GM11168 (cell line): ENCODE measurements at regions not wholly inside any gene's neighbourhood (a gene's known extent, or its start where the extent isn't known, plus 50 kb on each side); places are given as distances from the start of the nearest gene placed in this dataset.

Experiments
- in situ Hi-C: fragments of 300-500 bp; cut with MboI; formaldehyde crosslinking; loops from one replicate; pipeline ENCODE4 v1.12.0; 2022; ENCODE audit warnings: low sequenced_read_pairs; ENCODE audit not compliant: unreplicated experiment

DNA sequence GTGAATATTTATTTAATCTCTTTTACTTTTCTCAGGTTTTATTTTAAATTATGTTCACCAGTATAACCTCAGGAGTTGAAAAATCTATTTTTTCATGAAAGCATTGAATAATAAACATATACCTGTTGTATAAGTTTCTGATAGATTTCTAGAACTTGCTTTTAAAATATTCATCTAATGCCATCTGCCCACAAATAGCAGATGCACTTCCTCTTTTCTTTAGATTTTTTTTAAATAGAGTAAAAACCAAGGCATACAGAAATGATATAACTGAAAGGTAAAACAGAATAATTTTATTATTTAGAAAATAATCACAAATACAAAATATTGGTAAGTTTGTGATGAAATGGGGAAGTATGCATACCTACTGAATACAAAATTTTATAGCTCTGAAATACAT lies 130.7 kb upstream of the PRMT6 start:
- in situ Hi-C loops, result no loop called here

- in situ Hi-C loops, result no loop called here
These were observed 129.5 kb upstream of the PRMT6 start for GRCh38 chr1:106926803-106927582.

DNA sequence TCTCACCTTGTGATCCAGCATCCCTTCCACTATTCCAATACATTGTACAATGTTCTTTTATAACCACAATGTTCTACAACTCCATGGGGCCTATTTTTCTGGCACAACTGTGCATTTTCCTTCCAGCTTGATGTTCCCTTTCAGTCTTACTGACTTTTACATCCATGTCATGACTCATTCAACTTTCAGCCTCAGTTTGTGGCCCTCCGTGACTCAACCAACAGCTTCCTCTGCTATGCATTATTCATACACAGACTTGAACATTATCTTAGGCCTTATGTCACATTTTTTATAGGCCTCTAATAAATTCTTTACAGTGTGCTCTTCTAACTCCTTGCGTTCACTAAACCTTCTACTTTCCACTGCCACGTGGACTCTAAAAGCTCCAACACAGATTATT lies 119.4 kb upstream of the PRMT6 start:
- in situ Hi-C loops, result no loop called here

- in situ Hi-C loops, result no loop called here
These were observed 111.8 kb upstream of the PRMT6 start for GRCh38 chr1:106944721-106945120.

DNA sequence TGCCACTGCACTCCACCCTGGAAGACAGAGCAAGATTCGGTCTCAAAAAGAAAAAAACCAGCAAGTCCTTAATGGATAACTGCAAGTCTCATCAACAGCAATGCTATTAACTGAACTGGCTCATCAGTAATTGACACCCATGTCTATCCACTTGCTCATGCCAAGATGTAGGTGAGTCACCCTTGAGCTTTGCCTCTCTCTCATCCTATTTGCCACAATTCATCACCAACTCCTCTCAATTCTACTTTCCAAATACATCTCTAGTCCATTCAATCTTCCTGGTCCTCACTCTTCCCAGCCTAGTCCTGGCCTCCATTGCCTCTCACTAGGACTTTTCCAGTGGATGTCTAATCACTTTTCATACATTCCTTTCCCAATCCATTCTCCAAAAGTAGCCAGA lies 103.7 kb upstream of the PRMT6 start:
- in situ Hi-C loops, result no loop called here

GRCh38 chr1:106954661-106955229 lies 101.7 kb upstream of the PRMT6 start:
- in situ Hi-C loops, result no loop called here

- in situ Hi-C loops, result no loop called here
These were observed 99.8 kb upstream of the PRMT6 start for GRCh38 chr1:106956721-106957120.

DNA sequence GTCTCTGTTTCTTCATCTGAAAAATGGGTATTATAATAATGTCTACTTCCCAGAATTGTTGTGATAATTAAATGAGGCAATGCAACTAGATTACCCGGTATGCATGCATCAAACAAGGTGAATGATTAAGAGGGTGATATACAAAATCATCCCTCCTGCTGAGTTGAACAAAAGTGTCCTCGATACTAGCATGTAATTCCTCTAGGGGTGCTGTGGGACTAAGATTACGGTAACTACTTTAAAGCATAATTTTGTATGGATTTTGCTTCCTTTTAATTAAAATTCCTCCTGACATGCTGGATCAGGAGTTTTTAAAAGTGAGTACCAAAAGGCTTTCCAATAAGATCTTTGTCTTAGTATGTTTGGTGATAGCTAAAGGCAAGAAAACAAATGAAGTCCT lies 98.7 kb upstream of the PRMT6 start:
- in situ Hi-C loops, result no loop called here

GRCh38 chr1:106960412-106960811 lies 96.1 kb upstream of the PRMT6 start:
- in situ Hi-C loops, result no loop called here

DNA sequence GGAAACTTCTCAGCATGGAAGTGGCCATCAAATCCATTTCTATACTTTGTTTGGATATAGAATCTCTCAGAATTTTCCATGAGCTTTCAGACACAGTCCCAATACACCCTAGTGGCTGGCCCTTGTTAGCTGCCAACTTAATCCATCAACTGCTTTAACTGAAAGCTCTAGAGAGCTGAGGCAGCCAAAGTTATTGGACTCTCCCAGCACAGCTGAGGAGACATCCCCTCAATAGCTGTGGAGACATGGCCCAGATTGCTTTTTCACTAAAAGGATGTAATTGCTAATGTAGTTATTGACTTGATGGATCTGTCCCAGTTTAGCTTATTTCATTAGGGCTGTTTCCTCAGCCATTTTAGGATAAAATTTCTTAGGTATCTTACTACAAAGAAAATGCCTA lies 94.8 kb upstream of the PRMT6 start:
- in situ Hi-C loops, result no loop called here

DNA sequence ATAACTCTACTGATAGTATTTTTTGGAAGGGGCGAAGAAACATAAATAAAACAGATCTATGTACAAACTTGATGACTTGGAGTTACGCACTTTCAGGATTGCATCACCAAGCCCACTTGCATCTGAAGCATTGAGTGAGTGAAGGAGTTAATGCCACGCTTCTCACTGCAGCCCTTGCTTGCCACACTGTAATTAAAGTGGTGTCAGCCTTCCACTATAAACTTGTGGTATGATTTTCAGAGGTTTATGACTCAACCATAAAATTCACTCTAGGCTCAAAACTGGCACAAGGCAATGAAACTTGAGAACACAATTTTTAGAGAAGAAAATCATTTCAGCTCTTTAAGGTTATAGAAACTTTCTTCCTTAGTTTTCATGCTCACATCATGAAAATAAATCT lies 93.9 kb upstream of the PRMT6 start:
- in situ Hi-C loops, result no loop called here

DNA sequence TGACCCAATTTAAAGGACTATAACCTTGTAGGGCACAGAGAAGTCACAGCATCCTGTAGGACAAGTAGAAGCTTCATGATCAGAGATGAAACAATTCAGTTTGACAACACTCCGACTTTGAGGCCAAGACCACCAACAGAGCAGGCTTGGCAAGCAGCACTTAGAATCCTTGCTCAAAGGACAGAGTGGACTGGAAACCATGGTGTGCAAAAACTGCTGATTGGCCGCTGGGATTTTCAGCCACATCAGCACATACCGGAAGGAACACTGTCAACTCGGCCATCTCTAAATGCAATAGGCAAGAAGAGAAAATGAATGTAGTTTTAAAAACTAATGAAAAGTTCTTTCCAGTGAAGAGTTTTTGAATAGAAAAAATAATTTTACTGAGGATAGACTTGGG lies 92.0 kb upstream of the PRMT6 start:
- in situ Hi-C loops, result no loop called here

DNA sequence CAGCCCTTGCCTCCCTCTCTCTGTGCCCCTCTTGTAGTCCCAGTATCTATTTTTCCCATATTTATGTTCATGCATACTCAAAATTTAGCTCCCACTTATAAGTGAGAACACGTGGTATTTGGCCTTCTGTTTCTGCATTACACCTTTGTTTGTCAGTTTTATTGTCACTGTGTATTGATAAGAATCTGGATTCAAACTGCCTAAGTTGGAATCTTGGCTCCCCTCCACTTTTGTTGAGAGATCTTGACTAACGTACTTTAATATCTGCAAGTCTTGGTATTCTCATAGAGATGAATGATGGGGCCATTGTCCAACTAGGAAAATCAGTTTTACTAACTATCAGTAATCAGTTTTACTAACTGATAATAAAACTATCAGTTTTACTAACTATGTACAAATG lies 87.8 kb upstream of the PRMT6 start:
- in situ Hi-C loops, result no loop called here

GRCh38 chr1:106969731-106970130 lies 86.7 kb upstream of the PRMT6 start:
- in situ Hi-C loops, result no loop called here

DNA sequence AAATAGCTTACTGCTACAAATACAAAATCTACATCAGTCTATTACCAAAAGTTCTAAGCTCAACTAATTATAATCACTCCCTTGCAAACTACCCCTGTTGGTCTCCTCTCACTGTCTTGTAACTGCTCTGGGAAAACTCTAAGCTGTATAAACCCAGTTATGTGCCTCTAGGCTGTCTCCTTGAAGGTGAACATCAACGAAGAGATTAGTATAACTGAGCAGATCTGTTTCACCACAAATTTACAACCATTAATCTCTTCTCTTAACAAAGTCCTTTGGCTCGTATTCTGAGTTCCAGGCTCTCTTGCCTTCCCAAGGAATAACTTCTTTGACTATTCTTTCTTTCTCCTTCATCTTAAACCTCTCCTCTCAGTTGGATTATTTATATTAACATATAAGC lies 84.4 kb upstream of the PRMT6 start:
- in situ Hi-C loops, result no loop called here

DNA sequence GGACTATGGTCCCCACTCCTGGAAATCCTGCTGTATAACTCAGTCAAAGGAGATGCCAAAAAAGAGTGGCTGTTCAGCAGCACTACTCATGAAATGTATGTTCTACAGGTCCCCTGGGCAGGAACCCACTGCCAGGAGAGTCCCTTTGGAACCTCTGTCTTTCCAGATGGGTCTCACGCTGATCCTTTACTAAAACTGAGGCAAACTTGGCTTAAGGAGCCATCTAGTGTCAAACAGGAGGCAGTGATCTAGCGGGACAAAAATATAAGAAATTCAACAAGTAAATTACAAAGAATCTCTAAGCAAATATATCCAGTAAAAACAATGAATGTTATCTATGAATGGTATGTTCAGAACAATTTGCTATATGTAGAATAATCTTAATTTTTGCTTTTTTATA lies 80.5 kb upstream of the PRMT6 start:
- in situ Hi-C loops, result no loop called here

DNA sequence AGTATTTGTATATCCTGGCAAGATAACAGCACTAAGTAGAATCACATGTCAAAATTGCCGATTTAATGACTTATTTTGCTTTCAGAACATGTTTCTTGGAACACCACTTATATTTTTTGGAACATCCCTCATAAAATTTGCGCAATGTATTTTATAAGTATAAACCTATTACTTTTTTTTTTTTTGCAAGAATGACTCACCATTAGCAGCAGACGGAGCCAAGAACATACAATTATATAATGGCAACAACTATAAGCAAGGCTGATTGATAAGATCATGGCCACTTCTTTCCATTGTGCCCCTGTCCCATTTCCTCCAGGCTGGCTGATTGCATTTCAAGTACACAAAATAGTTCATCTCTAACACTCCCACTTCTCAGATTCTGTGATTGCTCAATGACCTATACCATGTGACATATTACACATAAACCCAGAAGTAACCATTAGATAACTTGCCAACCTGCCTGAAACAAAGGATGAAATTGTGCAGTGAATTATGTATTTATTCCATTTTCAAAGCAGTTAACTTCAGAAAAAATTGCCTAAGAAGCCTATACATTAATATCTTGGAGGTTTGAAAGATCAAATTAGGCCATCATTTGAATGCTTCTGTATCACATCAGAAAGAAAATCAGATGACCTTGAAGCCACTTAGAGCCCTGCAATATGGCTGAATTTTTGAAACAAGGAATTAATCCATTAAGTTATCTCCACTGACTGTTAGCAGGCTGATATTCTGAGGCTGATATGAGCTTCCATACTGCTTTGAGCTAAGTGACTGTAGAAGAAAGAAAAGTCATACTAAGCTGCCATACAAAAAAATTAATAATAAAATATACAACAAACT lies 77.8 kb upstream of the PRMT6 start:
- in situ Hi-C loops, result no loop called here

GRCh38 chr1:106979371-106979770 lies 77.1 kb upstream of the PRMT6 start:
- in situ Hi-C loops, result no loop called here

- in situ Hi-C loops, result no loop called here
These were observed 76.4 kb upstream of the PRMT6 start for GRCh38 chr1:106980121-106980520.

DNA sequence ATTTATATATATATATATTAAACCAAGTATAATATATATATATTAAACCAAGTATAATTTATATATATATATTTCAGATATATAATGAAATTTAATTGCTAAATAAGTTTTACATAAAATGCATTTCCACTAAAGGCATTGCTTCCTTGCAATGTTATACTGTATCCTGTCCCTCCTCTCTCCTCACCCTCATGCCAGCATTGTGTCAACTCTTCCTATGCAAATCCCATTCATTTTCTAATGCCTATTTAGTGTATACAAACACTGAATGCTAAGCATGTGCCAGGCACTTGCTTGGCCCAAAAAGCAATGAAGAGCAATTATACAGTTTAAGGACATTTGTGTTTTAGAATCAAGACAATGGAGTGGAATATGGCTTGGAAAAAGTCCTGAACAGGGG lies 71.7 kb upstream of the PRMT6 start:
- in situ Hi-C loops, result no loop called here

DNA sequence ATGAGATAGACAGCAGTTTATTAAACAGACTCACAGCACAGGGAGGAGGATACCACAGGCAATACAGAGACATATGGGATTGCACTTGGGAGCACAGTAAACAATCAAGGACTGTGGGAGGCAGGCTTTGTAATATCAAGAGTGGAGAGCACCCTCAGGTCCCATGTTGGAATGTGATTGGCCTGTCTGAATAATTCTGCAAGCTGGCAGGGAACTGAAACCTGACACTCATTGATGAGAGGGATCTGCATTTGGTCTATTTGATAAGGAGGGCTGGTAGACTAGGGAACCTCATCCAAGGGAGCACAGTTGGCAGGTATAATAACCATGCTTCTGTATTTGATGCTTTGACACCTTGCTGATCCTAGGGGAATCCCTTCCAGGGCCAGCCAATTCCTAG lies 69.9 kb upstream of the PRMT6 start:
- in situ Hi-C loops, result no loop called here
